ENCODE measurements at regions not wholly inside any gene's neighbourhood (a gene's known extent, or its start where the extent isn't known, plus 50 kb on each side); places are given as distances from the start of the nearest gene placed in this dataset.

DNA sequence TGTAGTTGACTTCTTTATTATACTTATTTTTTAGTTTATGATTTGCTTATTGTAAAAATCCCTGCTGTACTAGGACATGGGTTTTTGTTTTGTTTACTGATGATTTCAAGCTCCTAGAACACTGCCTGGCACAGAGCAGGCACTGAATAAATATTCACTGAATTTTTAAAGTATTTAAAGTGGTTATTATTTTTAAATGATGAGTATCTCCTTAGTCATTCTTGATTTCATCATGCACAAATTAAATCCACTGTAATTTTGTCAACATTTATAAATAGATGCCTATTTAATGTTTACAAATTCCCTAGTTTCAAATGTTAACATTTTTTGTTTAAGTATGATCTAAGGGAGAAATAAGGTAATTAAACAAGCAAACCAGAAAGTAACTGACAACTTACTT lies 367.9 kb upstream of the SLIT2 start:
- CTCF ChIA-PET (ENCODE audit: partially characterized antibody) = no interaction called here
- H3K27me3 ChIP-seq (ENCODE audit: insufficient read depth, low read length) = no peaks in the 10 kb centered on the region
- no peaks in the 10 kb centered on the region for H3K4me1 Mint-ChIP-seq
- no peak overlapping the region for H3K4me3 Mint-ChIP-seq
- DNase-seq = no peak
- no peaks in the 10 kb centered on the region for H3K36me3 Mint-ChIP-seq
- peaks cover under 1 to 16% (median 9%) of the 10 kb centered on the region in 8 donors for H3K9me3 Mint-ChIP-seq
- POLR2A ChIA-PET (ENCODE audit: partially characterized antibody) = no interaction called here
- H3K27me3 Mint-ChIP-seq = no peaks in the 10 kb centered on the region
- H3K4me1 ChIP-seq (ENCODE audit: insufficient read depth, low read length) = no peaks in the 10 kb centered on the region
- intact Hi-C loops (cut with micrococcal nuclease) = no loop called here
- H3K4me3 ChIP-seq (ENCODE audit: low read length in 2 of 2) = no peak overlapping the region
- H3K27ac Mint-ChIP-seq = no peak overlapping the region
- H3K9me3 ChIP-seq (ENCODE audit: control insufficient read depth in 1 of 2, low read length in 2 of 2) = no peaks in the 10 kb centered on the region
- no peaks in the 10 kb centered on the region for H3K36me3 ChIP-seq (ENCODE audit: insufficient read depth, low read length)
- H3K27ac ChIP-seq (ENCODE audit: low read depth, low read length) = no peak overlapping the region

DNA sequence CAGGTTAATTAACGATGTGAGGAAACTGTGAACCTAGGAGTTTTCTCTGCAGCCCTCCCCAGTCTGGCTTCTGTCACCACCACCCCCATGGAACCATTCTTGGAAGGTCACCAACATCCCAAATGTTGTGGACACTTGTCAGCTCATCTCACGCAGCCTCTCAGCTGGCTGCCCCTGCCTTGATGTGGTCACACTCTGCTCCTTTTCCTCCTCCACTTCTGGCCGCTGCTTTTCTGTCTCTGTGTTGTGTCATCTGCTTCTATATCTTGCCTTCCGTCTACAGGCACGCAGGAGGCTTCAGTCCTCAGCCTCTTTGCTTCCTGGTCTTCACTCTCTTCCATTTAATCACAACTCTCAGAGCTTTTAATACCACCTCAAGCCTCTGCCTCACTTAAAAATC lies 371.5 kb upstream of the SLIT2 start:
- H3K36me3 Mint-ChIP-seq = no peaks in the 10 kb centered on the region
- no peak for DNase-seq

DNA sequence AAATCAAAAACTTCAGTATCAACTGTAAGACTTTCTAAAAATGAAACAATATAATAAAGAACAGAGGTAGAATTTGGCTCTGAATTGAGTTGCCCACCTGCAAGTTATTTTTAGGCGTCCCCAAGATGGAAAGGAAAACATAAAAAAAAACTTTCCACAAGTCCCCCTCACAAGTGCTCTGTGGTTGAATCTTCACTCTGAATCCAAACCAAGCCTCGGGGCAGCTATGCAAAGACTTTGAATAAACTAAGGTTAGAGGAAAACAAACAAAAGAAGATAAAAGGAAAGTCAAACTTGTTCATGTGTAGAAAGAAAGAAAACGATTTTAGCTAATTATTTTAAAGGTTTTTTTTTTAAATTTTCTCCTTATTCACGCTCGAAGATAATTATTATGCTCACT lies 372.4 kb upstream of the SLIT2 start:
- DNase-seq = no peak
- H3K4me3 ChIP-seq (ENCODE audit: low read length in 2 of 2) = no peak overlapping the region
- ChIA-PET CTCF (ENCODE audit: partially characterized antibody) (no interaction called here), POLR2A (ENCODE audit: partially characterized antibody) (no interaction called here)
- intact Hi-C loops (cut with micrococcal nuclease) = no loop called here
- Mint-ChIP-seq H3K36me3 (no peaks in the 10 kb centered on the region), H3K9me3 (peaks cover 0 to 17% (median 5%) of the 10 kb centered on the region in 8 donors), H3K27ac (no peak overlapping the region), H3K4me3 (no peak overlapping the region), H3K4me1 (no peaks in the 10 kb centered on the region), H3K27me3 (no peaks in the 10 kb centered on the region)
- no peaks in the 10 kb centered on the region for H3K27me3 ChIP-seq (ENCODE audit: insufficient read depth, low read length)
- H3K27ac ChIP-seq (ENCODE audit: low read depth, low read length) = no peak overlapping the region
- H3K9me3 ChIP-seq (ENCODE audit: control insufficient read depth in 1 of 2, low read length in 2 of 2) = no peaks in the 10 kb centered on the region
- no peaks in the 10 kb centered on the region for H3K4me1 ChIP-seq (ENCODE audit: insufficient read depth, low read length)
- no peaks in the 10 kb centered on the region for H3K36me3 ChIP-seq (ENCODE audit: insufficient read depth, low read length)

More for the DNA sequence above, 371.5 kb upstream of the SLIT2 start:
- no peaks in the 10 kb centered on the region for H3K4me1 ChIP-seq (ENCODE audit: insufficient read depth, low read length)
- ChIA-PET CTCF (ENCODE audit: partially characterized antibody) (no interaction called here), POLR2A (ENCODE audit: partially characterized antibody) (no interaction called here)
- Mint-ChIP-seq H3K4me3 (no peak overlapping the region), H3K4me1 (no peaks in the 10 kb centered on the region), H3K9me3 (peaks cover 0 to 17% (median 4%) of the 10 kb centered on the region in 8 donors), H3K27ac (no peak overlapping the region), H3K27me3 (no peaks in the 10 kb centered on the region)
- H3K4me3 ChIP-seq (ENCODE audit: low read length in 2 of 2) = no peak overlapping the region
- no peaks in the 10 kb centered on the region for H3K9me3 ChIP-seq (ENCODE audit: control insufficient read depth in 1 of 2, low read length in 2 of 2)
- H3K27me3 ChIP-seq (ENCODE audit: insufficient read depth, low read length) = no peaks in the 10 kb centered on the region
- no peaks in the 10 kb centered on the region for H3K36me3 ChIP-seq (ENCODE audit: insufficient read depth, low read length)
- intact Hi-C loops (cut with micrococcal nuclease) = no loop called here
- no peak overlapping the region for H3K27ac ChIP-seq (ENCODE audit: low read depth, low read length)

DNA sequence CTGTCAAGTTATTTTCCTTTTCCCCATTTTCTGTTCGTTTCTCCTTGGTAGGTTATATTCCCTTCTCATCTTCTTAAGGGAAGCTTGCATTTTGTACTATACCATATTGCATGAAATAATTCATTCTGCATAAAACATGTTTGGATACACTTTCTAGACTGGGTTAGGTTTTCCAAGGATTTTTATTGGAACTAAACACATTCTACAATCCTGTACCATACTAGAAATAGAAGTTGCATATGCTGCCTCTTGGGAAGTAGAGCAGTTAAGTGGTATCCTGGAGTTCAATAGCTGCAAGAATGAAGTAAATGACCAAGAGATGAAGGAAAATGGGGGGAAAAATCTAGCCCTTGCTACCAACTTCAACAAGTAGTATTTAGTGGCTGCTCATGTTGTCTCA lies 393.7 kb upstream of the SLIT2 start:
- no peak overlapping the region for H3K27ac Mint-ChIP-seq
- ChIA-PET CTCF (ENCODE audit: partially characterized antibody) (no interaction called here), POLR2A (ENCODE audit: partially characterized antibody) (no interaction called here)
- no peak overlapping the region for H3K4me3 Mint-ChIP-seq
- no peak overlapping the region for H3K4me3 ChIP-seq (ENCODE audit: low read length in 2 of 2)
- H3K36me3 ChIP-seq (ENCODE audit: insufficient read depth, low read length) = no peaks in the 10 kb centered on the region
- H3K4me1 Mint-ChIP-seq = no peaks in the 10 kb centered on the region
- no peak for DNase-seq
- H3K9me3 Mint-ChIP-seq = peaks cover 0 to 15% (median 8%) of the 10 kb centered on the region in 8 donors
- no peaks in the 10 kb centered on the region for H3K27me3 Mint-ChIP-seq
- intact Hi-C loops (cut with micrococcal nuclease) = no loop called here
- H3K27me3 ChIP-seq (ENCODE audit: insufficient read depth, low read length) = no peaks in the 10 kb centered on the region
- no peak overlapping the region for H3K27ac ChIP-seq (ENCODE audit: low read depth, low read length)
- no peaks in the 10 kb centered on the region for H3K4me1 ChIP-seq (ENCODE audit: insufficient read depth, low read length)
- no peaks in the 10 kb centered on the region for H3K9me3 ChIP-seq (ENCODE audit: control insufficient read depth in 1 of 2, low read length in 2 of 2)
- no peaks in the 10 kb centered on the region for H3K36me3 Mint-ChIP-seq

DNA sequence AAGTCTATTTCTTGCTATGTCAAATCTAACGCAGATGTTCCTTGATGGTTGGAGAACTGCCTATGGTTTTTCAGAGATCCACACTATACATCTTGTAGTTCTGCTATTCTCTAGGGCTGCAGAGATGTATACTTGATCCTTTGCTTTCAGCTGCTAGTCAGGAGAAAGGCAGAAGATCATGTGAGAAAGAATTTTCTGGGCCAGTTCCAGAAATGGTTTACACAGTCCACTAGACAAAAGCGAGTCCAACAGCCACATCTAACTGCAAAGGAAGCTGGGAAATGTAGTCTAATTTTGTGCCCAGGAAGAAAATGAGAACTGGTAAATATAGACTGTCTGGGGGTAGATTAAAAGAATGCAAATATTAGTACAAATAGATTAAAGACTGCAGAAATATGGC lies 394.3 kb upstream of the SLIT2 start:
- Histone ChIP-seq H3K4me3 (ENCODE audit: low read length in 2 of 2) (no peak overlapping the region), H3K36me3 (ENCODE audit: insufficient read depth, low read length) (no peaks in the 10 kb centered on the region), H3K27me3 (ENCODE audit: insufficient read depth, low read length) (no peaks in the 10 kb centered on the region), H3K9me3 (ENCODE audit: control insufficient read depth in 1 of 2, low read length in 2 of 2) (no peaks in the 10 kb centered on the region), H3K27ac (ENCODE audit: low read depth, low read length) (no peak overlapping the region), H3K4me1 (ENCODE audit: insufficient read depth, low read length) (no peaks in the 10 kb centered on the region)
- DNase-seq = no peak
- H3K27ac Mint-ChIP-seq = no peak overlapping the region
- POLR2A ChIA-PET (ENCODE audit: partially characterized antibody) = no interaction called here
- H3K36me3 Mint-ChIP-seq = no peaks in the 10 kb centered on the region
- H3K9me3 Mint-ChIP-seq = peaks cover 0 to 21% (median 10%) of the 10 kb centered on the region in 8 donors
- no peaks in the 10 kb centered on the region for H3K4me1 Mint-ChIP-seq
- no peak overlapping the region for H3K4me3 Mint-ChIP-seq
- CTCF ChIA-PET (ENCODE audit: partially characterized antibody) = no interaction called here
- no peaks in the 10 kb centered on the region for H3K27me3 Mint-ChIP-seq
- intact Hi-C loops (cut with micrococcal nuclease) = no loop called here

DNA sequence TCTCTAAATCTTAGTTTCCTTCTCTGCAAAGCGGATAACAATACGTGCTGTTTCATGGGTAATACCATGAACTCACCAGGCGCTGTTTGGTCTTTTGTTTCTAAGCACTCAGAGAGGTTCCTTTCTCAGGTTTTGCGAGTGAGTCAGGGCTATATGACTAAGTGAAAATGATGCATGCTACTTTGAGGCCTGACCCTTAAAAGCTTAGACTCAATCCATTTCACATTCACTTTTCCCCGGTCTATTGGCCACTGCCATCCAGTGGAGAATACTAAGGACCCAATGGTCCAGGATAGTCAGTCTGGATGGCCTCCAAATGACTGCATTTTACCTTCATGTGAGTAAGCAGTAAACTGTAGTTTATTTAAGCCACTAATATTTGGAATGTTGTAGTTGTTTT lies 400.8 kb upstream of the SLIT2 start:
- CTCF ChIA-PET (ENCODE audit: partially characterized antibody) = no interaction called here
- Histone ChIP-seq H3K27me3 (ENCODE audit: insufficient read depth, low read length) (no peaks in the 10 kb centered on the region), H3K27ac (ENCODE audit: low read depth, low read length) (no peak overlapping the region), H3K4me3 (ENCODE audit: low read length in 2 of 2) (no peak overlapping the region), H3K36me3 (ENCODE audit: insufficient read depth, low read length) (no peaks in the 10 kb centered on the region), H3K4me1 (ENCODE audit: insufficient read depth, low read length) (no peaks in the 10 kb centered on the region), H3K9me3 (ENCODE audit: control insufficient read depth in 1 of 2, low read length in 2 of 2) (no peaks in the 10 kb centered on the region)
- Mint-ChIP-seq H3K4me1 (no peaks in the 10 kb centered on the region), H3K36me3 (no peaks in the 10 kb centered on the region), H3K4me3 (no peak overlapping the region), H3K9me3 (peaks cover 0 to 22% (median 9%) of the 10 kb centered on the region in 8 donors), H3K27ac (no peak overlapping the region), H3K27me3 (no peaks in the 10 kb centered on the region)
- intact Hi-C loops (cut with micrococcal nuclease) = no loop called here
- no peak for DNase-seq
- POLR2A ChIA-PET (ENCODE audit: partially characterized antibody) = no interaction called here

DNA sequence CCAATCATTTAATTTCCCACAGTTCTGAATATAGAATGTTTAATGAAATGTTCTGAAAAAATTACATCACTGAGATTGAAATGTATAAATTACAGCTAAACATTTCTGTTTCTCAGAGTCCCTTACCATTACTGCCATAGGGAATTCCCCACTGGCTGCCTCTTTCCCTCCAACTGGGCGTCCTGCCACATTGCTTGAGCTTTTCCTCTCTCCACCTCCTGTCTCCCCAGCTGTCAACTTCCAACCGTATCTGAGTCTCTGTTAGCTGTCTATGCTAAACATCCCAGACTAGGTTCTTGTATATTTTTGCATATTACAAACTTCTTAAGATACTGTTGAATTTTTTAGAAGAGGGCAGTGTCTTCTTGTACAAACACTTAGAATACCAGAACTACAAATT lies 407.3 kb upstream of the SLIT2 start:
- no peak overlapping the region for H3K4me3 Mint-ChIP-seq
- H3K36me3 Mint-ChIP-seq = no peaks in the 10 kb centered on the region
- Histone ChIP-seq H3K4me3 (ENCODE audit: low read length in 2 of 2) (no peak overlapping the region), H3K4me1 (ENCODE audit: insufficient read depth, low read length) (no peaks in the 10 kb centered on the region), H3K27ac (ENCODE audit: low read depth, low read length) (no peak overlapping the region), H3K27me3 (ENCODE audit: insufficient read depth, low read length) (no peaks in the 10 kb centered on the region), H3K9me3 (ENCODE audit: control insufficient read depth in 1 of 2, low read length in 2 of 2) (no peaks in the 10 kb centered on the region), H3K36me3 (ENCODE audit: insufficient read depth, low read length) (no peaks in the 10 kb centered on the region)
- H3K27me3 Mint-ChIP-seq = no peaks in the 10 kb centered on the region
- ChIA-PET CTCF (ENCODE audit: partially characterized antibody) (no interaction called here), POLR2A (ENCODE audit: partially characterized antibody) (no interaction called here)
- no peak overlapping the region for H3K27ac Mint-ChIP-seq
- intact Hi-C loops (cut with micrococcal nuclease) = no loop called here
- DNase-seq = no peak
- H3K9me3 Mint-ChIP-seq = peaks cover 0 to 11% (median 6%) of the 10 kb centered on the region in 8 donors
- no peaks in the 10 kb centered on the region for H3K4me1 Mint-ChIP-seq

GRCh38 chr4:19842471-19842870 lies 409.2 kb upstream of the SLIT2 start:
- ChIA-PET POLR2A (ENCODE audit: partially characterized antibody) (no interaction called here), CTCF (ENCODE audit: partially characterized antibody) (no interaction called here)
- no peak overlapping the region for H3K4me3 Mint-ChIP-seq
- H3K36me3 Mint-ChIP-seq = no peaks in the 10 kb centered on the region
- no peak overlapping the region for H3K4me3 ChIP-seq (ENCODE audit: low read length in 2 of 2)
- H3K9me3 Mint-ChIP-seq = peaks cover 1 to 12% (median 6%) of the 10 kb centered on the region in 8 donors
- no peak overlapping the region for H3K27ac Mint-ChIP-seq
- H3K27me3 ChIP-seq (ENCODE audit: insufficient read depth, low read length) = no peaks in the 10 kb centered on the region
- H3K27me3 Mint-ChIP-seq = no peaks in the 10 kb centered on the region
- H3K4me1 Mint-ChIP-seq = no peaks in the 10 kb centered on the region
- no peak overlapping the region for H3K27ac ChIP-seq (ENCODE audit: low read depth, low read length)
- intact Hi-C loops (cut with micrococcal nuclease) = no loop called here
- H3K36me3 ChIP-seq (ENCODE audit: insufficient read depth, low read length) = no peaks in the 10 kb centered on the region
- no peak for DNase-seq
- H3K9me3 ChIP-seq (ENCODE audit: control insufficient read depth in 1 of 2, low read length in 2 of 2) = no peaks in the 10 kb centered on the region
- no peaks in the 10 kb centered on the region for H3K4me1 ChIP-seq (ENCODE audit: insufficient read depth, low read length)

All from CD4-positive, alpha-beta memory T cell (primary cell).